Left ventricle myocardium inferior (tissue), 1 donor: ENCODE measurements at regions not wholly inside any gene's neighbourhood (a gene's known extent, or its start where the extent isn't known, plus 50 kb on each side); places are given as distances from the start of the nearest gene placed in this dataset.
A peak's percentile ranks its signal among the peaks of the same experiment; 100 is the strongest.

ENCODE experiments used
- DNase-seq: peaks from one replicate; pipeline ENCODE4 v3.0.0-alpha.2; 2020
- H3K27ac ChIP-seq: fragments of 200-600 bp; replicated peaks from 2 replicates; pipeline ENCODE4 v1.8.0; 2021
- H3K27me3 ChIP-seq: fragments of 200-600 bp; 2 replicates; pipeline ENCODE4 v1.8.0; 2021; ENCODE audit warnings: low read depth
- H3K36me3 ChIP-seq: fragments of 200-600 bp; 2 replicates; pipeline ENCODE4 v1.8.0; 2021
- H3K4me1 ChIP-seq: fragments of 200-600 bp; 2 replicates; pipeline ENCODE4 v1.8.0; 2021
- H3K4me3 ChIP-seq: fragments of 200-600 bp; 2 replicates; pipeline ENCODE4 v1.8.0; 2021; ENCODE audit warnings: mild to moderate bottlenecking, moderate library complexity
- H3K9me3 ChIP-seq: fragments of 200-600 bp; replicated peaks from 2 replicates; pipeline ENCODE4 v1.8.0; 2021
- intact Hi-C: fragments of 100-400 bp; cut with micrococcal nuclease; formaldehyde crosslinking; loops from one replicate; pipeline ENCODE4 v1.11.0; 2022
- TF ChIP-seq, protein P1 (sequence below): fragments of 200-600 bp; IDR thresholded peaks from 2 replicates; pipeline ENCODE4 v1.8.0; 2021; ENCODE audit warnings: antibody characterized with exemption, mild to moderate bottlenecking, borderline replicate concordance
- donor health status: DM: no; HTN: yes; CAD: no; lungs with severe emphysema.

DNA sequence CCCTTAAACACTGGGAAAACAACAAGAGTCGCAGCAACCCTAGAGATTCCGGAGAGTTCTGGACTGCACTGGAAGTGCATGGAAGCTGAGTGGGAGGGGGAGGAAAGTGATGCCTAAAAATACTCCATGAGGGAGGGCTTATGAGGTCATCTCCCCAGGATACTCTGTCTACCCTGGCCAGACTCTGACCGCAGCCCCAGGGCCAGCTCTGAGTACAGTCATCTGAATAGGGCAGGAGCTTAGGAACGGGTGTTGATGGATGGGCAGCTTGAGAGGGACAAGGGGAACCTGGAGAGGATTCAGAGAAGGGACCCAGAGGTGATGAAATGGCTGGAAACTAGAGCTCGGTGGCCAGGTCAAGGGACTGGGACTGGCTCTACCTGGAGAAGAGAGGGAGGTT, 79.3 kb upstream of the IGFBP5 start:
- peaks cover 40% of the 10 kb centered on the region for H3K4me1 ChIP-seq
- TF ChIP-seq, protein P1, sequence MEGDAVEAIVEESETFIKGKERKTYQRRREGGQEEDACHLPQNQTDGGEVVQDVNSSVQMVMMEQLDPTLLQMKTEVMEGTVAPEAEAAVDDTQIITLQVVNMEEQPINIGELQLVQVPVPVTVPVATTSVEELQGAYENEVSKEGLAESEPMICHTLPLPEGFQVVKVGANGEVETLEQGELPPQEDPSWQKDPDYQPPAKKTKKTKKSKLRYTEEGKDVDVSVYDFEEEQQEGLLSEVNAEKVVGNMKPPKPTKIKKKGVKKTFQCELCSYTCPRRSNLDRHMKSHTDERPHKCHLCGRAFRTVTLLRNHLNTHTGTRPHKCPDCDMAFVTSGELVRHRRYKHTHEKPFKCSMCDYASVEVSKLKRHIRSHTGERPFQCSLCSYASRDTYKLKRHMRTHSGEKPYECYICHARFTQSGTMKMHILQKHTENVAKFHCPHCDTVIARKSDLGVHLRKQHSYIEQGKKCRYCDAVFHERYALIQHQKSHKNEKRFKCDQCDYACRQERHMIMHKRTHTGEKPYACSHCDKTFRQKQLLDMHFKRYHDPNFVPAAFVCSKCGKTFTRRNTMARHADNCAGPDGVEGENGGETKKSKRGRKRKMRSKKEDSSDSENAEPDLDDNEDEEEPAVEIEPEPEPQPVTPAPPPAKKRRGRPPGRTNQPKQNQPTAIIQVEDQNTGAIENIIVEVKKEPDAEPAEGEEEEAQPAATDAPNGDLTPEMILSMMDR = no peak
- peak; percentile 77 for DNase-seq
- peak overlapping the region; percentile 7 for H3K4me3 ChIP-seq
- intact Hi-C loops = no loop called here
- H3K27me3 ChIP-seq = no peaks in the 10 kb centered on the region
- H3K36me3 ChIP-seq = no peaks in the 10 kb centered on the region
- peak overlapping the region; percentile 81 for H3K27ac ChIP-seq
- peaks cover 9% of the 10 kb centered on the region for H3K9me3 ChIP-seq

DNA sequence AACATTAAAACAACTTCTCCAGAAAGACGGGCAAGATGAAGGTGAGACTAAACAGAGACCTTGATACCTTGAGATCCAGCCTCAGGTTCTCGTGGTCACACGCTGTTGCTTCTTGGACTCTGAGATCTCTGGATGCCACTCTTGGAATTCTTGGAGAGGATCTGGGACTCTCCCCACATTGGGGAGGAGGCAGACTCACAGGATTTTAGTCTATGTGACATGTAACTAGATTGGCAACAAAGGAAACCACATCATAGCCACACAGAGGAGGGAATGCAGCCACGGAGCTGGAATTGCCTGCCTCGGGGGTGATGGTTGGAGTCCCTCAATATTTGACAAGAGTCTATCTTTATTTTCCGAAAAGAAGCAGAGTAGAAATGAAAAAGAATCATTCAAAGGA, 78.8 kb upstream of the IGFBP5 start:
- peaks cover 40% of the 10 kb centered on the region for H3K4me1 ChIP-seq
- intact Hi-C loops = no loop called here
- H3K4me3 ChIP-seq = peak overlapping the region; percentile 7
- peak overlapping the region; percentile 81 for H3K27ac ChIP-seq
- DNase-seq = no peak
- no peaks in the 10 kb centered on the region for H3K27me3 ChIP-seq
- TF ChIP-seq, protein P1 = no peak
- H3K36me3 ChIP-seq = no peaks in the 10 kb centered on the region
- H3K9me3 ChIP-seq = peaks cover 9% of the 10 kb centered on the region

DNA sequence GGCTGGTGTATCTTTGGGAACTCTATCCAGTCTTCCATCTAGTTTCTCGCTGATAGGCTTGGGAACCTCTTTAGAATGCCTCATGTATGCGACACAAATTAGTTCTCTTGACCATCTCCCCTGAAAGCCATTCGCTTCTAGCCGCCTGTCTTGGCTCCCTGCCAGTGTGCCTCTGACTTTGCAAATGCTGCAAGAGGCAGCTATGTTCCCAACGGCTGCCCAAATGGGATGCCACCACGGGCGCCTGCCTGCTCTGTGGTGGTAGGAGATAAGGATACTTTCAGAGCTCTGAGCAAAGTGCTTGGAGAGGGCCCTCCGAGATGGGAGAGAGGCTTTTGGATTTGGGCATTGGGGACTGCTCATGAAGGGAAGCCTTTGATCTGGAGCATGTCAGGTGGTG, 77.7 kb upstream of the IGFBP5 start:
- Histone ChIP-seq H3K36me3 (no peaks in the 10 kb centered on the region), H3K4me3 (no peak overlapping the region), H3K9me3 (peaks cover 9% of the 10 kb centered on the region), H3K27me3 (no peaks in the 10 kb centered on the region), H3K27ac (peak overlapping the region; percentile 81), H3K4me1 (peaks cover 40% of the 10 kb centered on the region)
- TF ChIP-seq, protein P1 = no peak
- intact Hi-C loops = no loop called here
- DNase-seq = peak; percentile 76

DNA sequence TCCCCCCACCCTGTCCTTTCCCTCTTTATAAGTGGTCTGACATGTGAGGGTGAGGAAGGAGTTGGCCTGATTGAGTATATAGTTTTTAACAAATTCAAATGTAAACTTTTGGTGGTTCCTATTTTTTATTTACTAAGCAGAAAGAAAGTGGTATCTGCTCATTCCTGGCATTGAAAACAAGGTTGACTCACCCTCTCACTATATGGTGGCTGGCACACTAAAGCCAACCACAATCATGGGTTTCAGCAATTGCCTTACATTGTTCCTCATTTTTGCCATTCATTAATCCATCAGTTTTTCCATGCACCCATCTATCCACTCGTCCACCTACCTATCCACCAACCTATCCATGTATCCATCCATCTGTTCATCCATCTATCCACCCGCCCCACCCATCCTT, 75.4 kb upstream of the IGFBP5 start:
- no peak overlapping the region for H3K27ac ChIP-seq
- no peak overlapping the region for H3K4me3 ChIP-seq
- H3K9me3 ChIP-seq = peaks cover 9% of the 10 kb centered on the region
- DNase-seq = no peak
- intact Hi-C loops = no loop called here
- no peaks in the 10 kb centered on the region for H3K36me3 ChIP-seq
- TF ChIP-seq, protein P1 = no peak
- peaks cover 41% of the 10 kb centered on the region for H3K4me1 ChIP-seq
- no peaks in the 10 kb centered on the region for H3K27me3 ChIP-seq

DNA sequence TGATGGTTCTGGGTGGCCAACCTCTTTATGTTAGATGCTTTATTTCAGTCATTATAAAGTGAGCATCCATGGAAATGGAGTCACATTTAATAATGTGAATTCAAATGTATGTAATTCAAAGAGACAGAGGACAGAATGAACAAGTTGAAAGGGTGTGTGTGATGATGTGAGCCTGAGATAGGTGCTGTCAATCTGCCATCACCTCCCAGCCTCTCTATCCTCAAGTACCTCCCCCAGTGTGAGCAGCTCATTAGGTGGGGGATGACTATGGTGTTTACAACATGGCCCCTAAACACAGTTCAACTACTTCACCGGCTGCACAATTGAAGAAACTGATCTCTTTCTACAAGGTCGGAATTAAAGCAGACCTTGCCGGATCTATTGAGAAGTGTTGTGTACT, 74.7 kb upstream of the IGFBP5 start:
- H3K27me3 ChIP-seq = no peaks in the 10 kb centered on the region
- H3K4me1 ChIP-seq = peaks cover 41% of the 10 kb centered on the region
- no peak overlapping the region for H3K4me3 ChIP-seq
- H3K27ac ChIP-seq = no peak overlapping the region
- peaks cover 9% of the 10 kb centered on the region for H3K9me3 ChIP-seq
- DNase-seq = no peak
- H3K36me3 ChIP-seq = no peaks in the 10 kb centered on the region
- TF ChIP-seq, protein P1 = no peak
- intact Hi-C loops = no loop called here

DNA sequence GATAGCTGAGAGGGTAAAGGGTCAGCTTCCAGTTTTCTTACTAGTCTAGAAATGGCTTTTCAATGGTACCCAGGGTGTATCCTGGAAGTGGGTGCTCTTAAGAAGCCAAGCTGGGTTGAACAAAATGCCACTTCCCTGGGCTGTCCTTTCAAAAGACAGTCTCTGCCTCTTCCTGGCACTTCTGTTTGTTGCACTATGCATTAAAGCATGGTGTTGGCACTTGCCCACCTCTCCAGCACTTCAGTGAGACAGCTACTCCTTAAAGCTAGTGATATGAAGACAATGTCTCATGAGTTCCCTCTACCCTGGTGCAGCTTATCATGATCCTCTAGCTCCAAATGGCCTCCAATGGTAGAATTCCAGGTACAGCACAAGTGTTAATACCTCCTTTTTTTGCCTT, 74.3 kb upstream of the IGFBP5 start:
- intact Hi-C loops = no loop called here
- TF ChIP-seq, protein P1 = no peak
- no peak overlapping the region for H3K4me3 ChIP-seq
- no peaks in the 10 kb centered on the region for H3K27me3 ChIP-seq
- no peak for DNase-seq
- H3K4me1 ChIP-seq = peaks cover 37% of the 10 kb centered on the region
- peaks cover 9% of the 10 kb centered on the region for H3K9me3 ChIP-seq
- no peak overlapping the region for H3K27ac ChIP-seq
- H3K36me3 ChIP-seq = no peaks in the 10 kb centered on the region
